BE2C (cell line): ENCODE measurements at regions not wholly inside any gene's neighbourhood (a gene's known extent, or its start where the extent isn't known, plus 50 kb on each side); places are given as distances from the start of the nearest gene placed in this dataset.
"Not testable (repeated sequence)": the region's sequence is repeated elsewhere in the genome, so short reads cannot be mapped to it uniquely, and the experiment has no call there.

Source experiments
- DNase-seq: peaks from one replicate; pipeline ENCODE4 v3.0.0-alpha.2; 2020
- H3K27me3 ChIP-seq: fragments of 250-450 bp; sonication (Bioruptor Pico); 2 replicates; pipeline ENCODE4 v1.5.1; 2020; ENCODE audit warnings: mild to moderate bottlenecking
- H3K36me3 ChIP-seq: fragments of 250-450 bp; sonication (Bioruptor Pico); 2 replicates; pipeline ENCODE4 v1.5.1; 2020; ENCODE audit warnings: mild to moderate bottlenecking
- H3K4me1 ChIP-seq: fragments of 250-450 bp; sonication (Bioruptor Pico); 2 replicates; pipeline ENCODE4 v1.5.1; 2020
- H3K4me3 ChIP-seq: 2 replicates; pipeline ENCODE4 v1.5.1; 2011; ENCODE audit warnings: low read depth, low read length
- H3K9me3 ChIP-seq: fragments of 250-450 bp; sonication (Bioruptor Pico); 2 replicates; pipeline ENCODE4 v1.5.1; 2020
- CTCF ChIP-seq: IDR thresholded peaks from 2 replicates; pipeline ENCODE4 v1.5.1; 2012; ENCODE audit warnings: mild to moderate bottlenecking, low read depth, low read length

- H3K4me1 ChIP-seq = peaks cover 2% of the 10 kb centered on the region; the same call in 1 of the 2 replicates
- TF ChIP-seq CTCF = no peak
- no peak for DNase-seq
- no peaks in the 10 kb centered on the region for H3K27me3 ChIP-seq
- H3K9me3 ChIP-seq = no peaks in the 10 kb centered on the region
- no peaks in the 10 kb centered on the region for H3K36me3 ChIP-seq
- H3K4me3 ChIP-seq = no peak overlapping the region
Measured at GRCh38 chr5:52150501-52150900, 637.2 kb upstream of the ITGA1 start.

- DNase-seq, H3K4me3 ChIP-seq, H3K4me1 ChIP-seq: not testable (repeated sequence)
Measured at GRCh38 chr5:52156809-52157208, 630.9 kb upstream of the ITGA1 start.

GRCh38 chr5:52165806-52166205, 621.9 kb upstream of the ITGA1 start:
- H3K27me3 ChIP-seq = not testable (repeated sequence)

More at GRCh38 chr5:52156809-52157208, 630.9 kb upstream of the ITGA1 start:
- H3K9me3 ChIP-seq, H3K27me3 ChIP-seq, H3K36me3 ChIP-seq: not testable (repeated sequence)

GRCh38 chr5:52173133-52173532, 614.6 kb upstream of the ITGA1 start:
- H3K4me3 ChIP-seq = no peak overlapping the region
- no peaks in the 10 kb centered on the region for H3K27me3 ChIP-seq
- TF ChIP-seq CTCF = no peak
- peaks cover 14% of the 10 kb centered on the region for H3K4me1 ChIP-seq
- no peaks in the 10 kb centered on the region for H3K9me3 ChIP-seq
- no peaks in the 10 kb centered on the region for H3K36me3 ChIP-seq
- no peak for DNase-seq

More at GRCh38 chr5:52165806-52166205, 621.9 kb upstream of the ITGA1 start:
- H3K36me3 ChIP-seq, H3K9me3 ChIP-seq, H3K4me1 ChIP-seq, H3K4me3 ChIP-seq, DNase-seq: not testable (repeated sequence)

GRCh38 chr5:52177193-52177592, 610.5 kb upstream of the ITGA1 start:
- Histone ChIP-seq H3K4me1 (peaks cover 14% of the 10 kb centered on the region), H3K9me3 (no peaks in the 10 kb centered on the region), H3K4me3 (no peak overlapping the region), H3K36me3 (no peaks in the 10 kb centered on the region), H3K27me3 (no peaks in the 10 kb centered on the region)
- no peak for DNase-seq
- no peak for TF ChIP-seq CTCF

GRCh38 chr5:52181403-52181802, 606.3 kb upstream of the ITGA1 start:
- H3K36me3 ChIP-seq = no peaks in the 10 kb centered on the region
- peaks cover 12% of the 10 kb centered on the region for H3K4me1 ChIP-seq
- no peaks in the 10 kb centered on the region for H3K9me3 ChIP-seq
- no peak overlapping the region for H3K4me3 ChIP-seq
- no peak for TF ChIP-seq CTCF
- no peaks in the 10 kb centered on the region for H3K27me3 ChIP-seq
- no peak for DNase-seq

GRCh38 chr5:52190737-52191136, 597.0 kb upstream of the ITGA1 start:
- Histone ChIP-seq H3K9me3 (no peaks in the 10 kb centered on the region), H3K4me3 (no peak overlapping the region), H3K36me3 (no peaks in the 10 kb centered on the region), H3K27me3 (no peaks in the 10 kb centered on the region), H3K4me1 (no peaks in the 10 kb centered on the region)
- no peak for DNase-seq
- no peak for TF ChIP-seq CTCF
